ENCODE measurements at regions not wholly inside any gene's neighbourhood (a gene's known extent, or its start where the extent isn't known, plus 50 kb on each side); places are given as distances from the start of the nearest gene placed in this dataset.

DNA sequence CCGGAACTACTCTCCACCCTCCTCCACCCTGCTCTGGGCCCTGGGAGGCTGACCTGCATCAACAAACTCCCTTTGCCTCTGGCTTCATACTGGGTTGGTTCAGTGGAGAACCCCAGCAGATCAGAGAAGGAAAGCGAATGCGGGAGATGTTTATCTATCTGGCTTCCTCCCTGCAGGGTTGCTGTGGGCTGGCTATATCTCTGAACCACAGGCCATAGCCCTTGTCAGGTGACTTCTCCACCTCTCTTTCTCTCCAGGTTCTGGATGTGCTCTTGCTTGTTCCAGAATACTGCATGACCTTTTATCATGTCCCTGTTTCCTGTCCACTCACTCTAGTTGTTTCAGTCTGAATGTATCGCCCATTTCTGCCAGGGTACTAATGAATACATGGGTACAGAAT, 51.7 kb upstream of the IFRD1 start:
- DNase-seq (ENCODE audit: low read depth, low spot score), result no peak
- H3K9me3 ChIP-seq (replicated peaks; ENCODE audit: control insufficient read depth, insufficient read depth, low read length), result no peaks in the 10 kb centered on the region
- BruUV-seq (replicated peaks), result no TSS peak
- H3K27me3 ChIP-seq (replicated peaks in 1 of 2; ENCODE audit: control insufficient read depth in 2 of 2, insufficient read depth in 2 of 2, low read length in 1 of 2), result no peaks in the 10 kb centered on the region; a peak in 1 of 4 replicates
- TF ChIP-seq IRF5 (IDR thresholded peaks at IDR 0.05; ENCODE audit: borderline replicate concordance) (no peak), FOS (IDR thresholded peaks at IDR 0.05; ENCODE audit: borderline replicate concordance, extremely low read depth, insufficient read length) (no peak), EP300 (IDR thresholded peaks at IDR 0.05; ENCODE audit: borderline replicate concordance in 1 of 2, control insufficient read depth in 1 of 2, low read depth in 2 of 2, low read length in 2 of 2) (no peak), GABPA (IDR thresholded peaks at IDR 0.05; ENCODE audit: low read depth) (no peak), CHD2 (IDR thresholded peaks at IDR 0.05; ENCODE audit: borderline replicate concordance, low read depth, low read length) (no peak), RAD21 (IDR thresholded peaks at IDR 0.05; ENCODE audit: insufficient read depth, low read depth, low read length) (no peak)
- H3K9ac ChIP-seq (ENCODE audit: control insufficient read depth, insufficient read depth, low read length), result no peak overlapping the region
- intact Hi-C loops (cut with micrococcal nuclease; ENCODE audit: unreplicated experiment), result no loop called here
- H3K36me3 ChIP-seq (ENCODE audit: control insufficient read depth in 2 of 2, insufficient read depth in 2 of 2, low read length in 1 of 2), result no peaks in the 10 kb centered on the region
- no peak overlapping the region for H2AFZ ChIP-seq (ENCODE audit: control insufficient read depth, low read depth, low read length)
- ChIA-PET CTCF (no interaction called here), POLR2A (no interaction called here), RAD21 (ENCODE audit: unreplicated experiment) (no interaction called here), SMC1A (ENCODE audit: uncharacterized antibody, unreplicated experiment) (interaction anchor here (0.8 kb wide), 1 partner anchor 9 kb away, joined by 3 read pairs; no protein-coding TSS in a partner anchor)
- no peak for ATAC-seq
- no peak overlapping the region for H3K4me2 ChIP-seq (ENCODE audit: control insufficient read depth, insufficient read depth)
- no peaks in the 10 kb centered on the region for H3K79me2 ChIP-seq (ENCODE audit: control insufficient read depth, insufficient read depth, low read length)
- WGBS (ENCODE audit: insufficient coverage, insufficient replicate concordance, low lambda C conversion rate, missing lambda C conversion rate), result 17% methylated on average over 4 of the region's 4 CpGs
- no peaks in the 10 kb centered on the region for H4K20me1 ChIP-seq (ENCODE audit: control insufficient read depth, insufficient read depth)
- no peak for FAIRE-seq
- H3K4me1 ChIP-seq (ENCODE audit: control insufficient read depth, insufficient read depth, low read length), result no peaks in the 10 kb centered on the region
- no peak overlapping the region for H3K27ac ChIP-seq (ENCODE audit: control insufficient read depth, insufficient read depth)
- in situ Hi-C loops (cut with MboI), result no loop called here
- H3K4me3 ChIP-seq, result no peak overlapping the region

- H3K4me1 ChIP-seq (ENCODE audit: control insufficient read depth, insufficient read depth, low read length), result no peaks in the 10 kb centered on the region
- H3K9me3 ChIP-seq (replicated peaks; ENCODE audit: control insufficient read depth, insufficient read depth, low read length), result no peaks in the 10 kb centered on the region
- no peaks in the 10 kb centered on the region for H4K20me1 ChIP-seq (ENCODE audit: control insufficient read depth, insufficient read depth)
- H3K4me2 ChIP-seq (ENCODE audit: control insufficient read depth, insufficient read depth), result no peak overlapping the region
- no peak overlapping the region for H3K27ac ChIP-seq (ENCODE audit: control insufficient read depth, insufficient read depth)
- H3K79me2 ChIP-seq (ENCODE audit: control insufficient read depth, insufficient read depth, low read length), result no peaks in the 10 kb centered on the region
- no peak overlapping the region for H3K4me3 ChIP-seq
- BruUV-seq (replicated peaks), result no TSS peak
- CTCF ChIA-PET, result no interaction called here
- no peaks in the 10 kb centered on the region for H3K36me3 ChIP-seq (ENCODE audit: control insufficient read depth in 2 of 2, insufficient read depth in 2 of 2, low read length in 1 of 2)
- FAIRE-seq (no peak), DNase-seq (ENCODE audit: low read depth, low spot score) (no peak), ATAC-seq (no peak)
- SMC1A ChIA-PET (ENCODE audit: uncharacterized antibody, unreplicated experiment), result no interaction called here
- RAD21 ChIA-PET (ENCODE audit: unreplicated experiment), result no interaction called here
- WGBS (ENCODE audit: insufficient coverage, insufficient replicate concordance, low lambda C conversion rate, missing lambda C conversion rate), result 31% methylated on average over 1 of the region's 1 CpG
- H3K27me3 ChIP-seq (replicated peaks in 1 of 2; ENCODE audit: control insufficient read depth in 2 of 2, insufficient read depth in 2 of 2, low read length in 1 of 2), result no peaks in the 10 kb centered on the region; a peak in 1 of 4 replicates
- no peak overlapping the region for H2AFZ ChIP-seq (ENCODE audit: control insufficient read depth, low read depth, low read length)
- POLR2A ChIA-PET, result no interaction called here
- in situ Hi-C loops (cut with MboI), result no loop called here
- no peak overlapping the region for H3K9ac ChIP-seq (ENCODE audit: control insufficient read depth, insufficient read depth, low read length)
- intact Hi-C loops (cut with micrococcal nuclease; ENCODE audit: unreplicated experiment), result no loop called here
- TF ChIP-seq GABPA (IDR thresholded peaks at IDR 0.05; ENCODE audit: low read depth), result no peak
- TF ChIP-seq ZNF622 (IDR thresholded peaks at IDR 0.05), result no peak
- no peak for TF ChIP-seq ZBED1 (IDR thresholded peaks at IDR 0.05; ENCODE audit: borderline replicate concordance)
- TF ChIP-seq USF2 (IDR thresholded peaks at IDR 0.05; ENCODE audit: borderline replicate concordance, low read depth, low read length), result no peak
- no peak for TF ChIP-seq CTCF (IDR thresholded peaks at IDR 0.05 in 2 of 3, conservative IDR thresholded peaks at IDR 0.05 in 1 of 3; ENCODE audit: control insufficient read depth in 2 of 3, extremely low read depth in 1 of 3, insufficient read depth in 1 of 3, low read depth in 3 of 3, low read length in 3 of 3)
- no peak for TF ChIP-seq TCF12 (IDR thresholded peaks at IDR 0.05; ENCODE audit: low read depth, low read length)
- TF ChIP-seq SP1 (IDR thresholded peaks at IDR 0.05; ENCODE audit: low read depth, low read length), result no peak
- TF ChIP-seq POLR2AphosphoS2 (IDR thresholded peaks at IDR 0.05; ENCODE audit: low read depth, low read length), result no peak
- TF ChIP-seq HDAC6 (IDR thresholded peaks at IDR 0.05; ENCODE audit: unreplicated experiment), result no peak
- TF ChIP-seq SRF (IDR thresholded peaks at IDR 0.05; ENCODE audit: low read depth in 2 of 2, low read length in 2 of 2), result no peak
These were observed 50.8 kb upstream of the IFRD1 start for GRCh38 chr7:112399501-112399900.

All from GM12878 (cell line).